ENCODE measurements at regions not wholly inside any gene's neighbourhood (a gene's known extent, or its start where the extent isn't known, plus 50 kb on each side); places are given as distances from the start of the nearest gene placed in this dataset.

DNA sequence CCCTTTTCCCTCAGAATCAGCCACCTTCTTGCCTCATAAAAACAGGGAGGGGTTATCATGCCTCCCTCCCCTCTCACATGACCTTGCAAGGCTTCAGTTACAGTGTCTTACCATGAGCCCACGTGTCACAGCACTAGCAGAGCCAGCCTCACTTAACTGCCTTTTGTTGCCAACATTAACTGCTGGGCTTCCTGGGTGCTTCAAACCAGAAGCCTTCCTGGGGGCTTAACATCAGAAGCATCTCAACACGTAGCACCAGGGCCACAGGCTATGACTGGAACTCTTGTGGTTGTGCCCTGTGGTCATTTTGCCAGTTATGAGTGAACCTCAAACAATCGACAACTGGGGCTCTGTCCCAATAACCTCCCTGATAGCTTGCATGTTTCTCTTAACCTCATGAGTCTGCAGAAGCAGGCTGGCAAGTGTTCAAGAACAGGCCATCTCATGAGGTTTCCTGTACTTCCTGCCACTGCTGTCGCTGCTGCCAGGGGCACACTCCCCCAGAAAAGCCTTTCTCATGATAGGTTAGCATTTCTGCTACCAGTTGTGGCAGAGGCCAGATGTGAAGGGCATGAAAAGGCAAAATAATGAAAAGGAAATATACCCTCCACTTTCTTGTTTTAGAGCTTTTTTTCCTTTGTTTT, 132.2 kb downstream of the GLUL start:
- DNase-seq (ENCODE audit: low read depth, low spot score) (no peak), ATAC-seq (peak; percentile 32; the same call in 1 of the 2 replicates)
- H3K27ac ChIP-seq (ENCODE audit: low read depth, low read length): no peak overlapping the region
- RAD21 ChIA-PET (ENCODE audit: low non-redundant PET in 1 of 2, low total read pairs in 2 of 2, uncharacterized antibody in 2 of 2, unreplicated experiment in 2 of 2): no interaction called here
- CTCF ChIA-PET: no interaction called here
- no peaks in the 10 kb centered on the region for H3K4me1 ChIP-seq (ENCODE audit: control insufficient read depth in 1 of 2, insufficient read depth in 2 of 2, low read length in 2 of 2)
- H3K9ac ChIP-seq (ENCODE audit: low read length): no peak overlapping the region
- intact Hi-C loops (cut with micrococcal nuclease): no loop called here
- H4K20me1 ChIP-seq (ENCODE audit: insufficient read depth): no peaks in the 10 kb centered on the region
- no peak overlapping the region for H2AFZ ChIP-seq (ENCODE audit: low read depth, low read length, poor library complexity, severe bottlenecking)
- TF ChIP-seq, protein P1, sequence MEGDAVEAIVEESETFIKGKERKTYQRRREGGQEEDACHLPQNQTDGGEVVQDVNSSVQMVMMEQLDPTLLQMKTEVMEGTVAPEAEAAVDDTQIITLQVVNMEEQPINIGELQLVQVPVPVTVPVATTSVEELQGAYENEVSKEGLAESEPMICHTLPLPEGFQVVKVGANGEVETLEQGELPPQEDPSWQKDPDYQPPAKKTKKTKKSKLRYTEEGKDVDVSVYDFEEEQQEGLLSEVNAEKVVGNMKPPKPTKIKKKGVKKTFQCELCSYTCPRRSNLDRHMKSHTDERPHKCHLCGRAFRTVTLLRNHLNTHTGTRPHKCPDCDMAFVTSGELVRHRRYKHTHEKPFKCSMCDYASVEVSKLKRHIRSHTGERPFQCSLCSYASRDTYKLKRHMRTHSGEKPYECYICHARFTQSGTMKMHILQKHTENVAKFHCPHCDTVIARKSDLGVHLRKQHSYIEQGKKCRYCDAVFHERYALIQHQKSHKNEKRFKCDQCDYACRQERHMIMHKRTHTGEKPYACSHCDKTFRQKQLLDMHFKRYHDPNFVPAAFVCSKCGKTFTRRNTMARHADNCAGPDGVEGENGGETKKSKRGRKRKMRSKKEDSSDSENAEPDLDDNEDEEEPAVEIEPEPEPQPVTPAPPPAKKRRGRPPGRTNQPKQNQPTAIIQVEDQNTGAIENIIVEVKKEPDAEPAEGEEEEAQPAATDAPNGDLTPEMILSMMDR (IDR thresholded peaks at IDR 0.05 in 2 of 3, conservative IDR thresholded peaks at IDR 0.05 in 1 of 3; ENCODE audit: borderline replicate concordance in 1 of 3, insufficient read depth in 1 of 3, low read depth in 2 of 3, low read length in 2 of 3): no peak
- no peak for TF ChIP-seq POLR2A (IDR thresholded peaks at IDR 0.05; ENCODE audit: borderline replicate concordance, extremely low read depth, insufficient read depth, insufficient read length)
- no peak for TF ChIP-seq EZH2 (IDR thresholded peaks at IDR 0.05)
- no peak for TF ChIP-seq EZH2phosphoT487 (IDR thresholded peaks at IDR 0.05; ENCODE audit: borderline replicate concordance)
- no peak for TF ChIP-seq FOSL1 (IDR thresholded peaks at IDR 0.05; ENCODE audit: low read depth)
- TF ChIP-seq SIN3A (IDR thresholded peaks at IDR 0.05; ENCODE audit: low read depth): no peak
- TF ChIP-seq, protein P2, sequence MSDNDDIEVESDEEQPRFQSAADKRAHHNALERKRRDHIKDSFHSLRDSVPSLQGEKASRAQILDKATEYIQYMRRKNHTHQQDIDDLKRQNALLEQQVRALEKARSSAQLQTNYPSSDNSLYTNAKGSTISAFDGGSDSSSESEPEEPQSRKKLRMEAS (IDR thresholded peaks at IDR 0.05): no peak
- TF ChIP-seq, protein P3, sequence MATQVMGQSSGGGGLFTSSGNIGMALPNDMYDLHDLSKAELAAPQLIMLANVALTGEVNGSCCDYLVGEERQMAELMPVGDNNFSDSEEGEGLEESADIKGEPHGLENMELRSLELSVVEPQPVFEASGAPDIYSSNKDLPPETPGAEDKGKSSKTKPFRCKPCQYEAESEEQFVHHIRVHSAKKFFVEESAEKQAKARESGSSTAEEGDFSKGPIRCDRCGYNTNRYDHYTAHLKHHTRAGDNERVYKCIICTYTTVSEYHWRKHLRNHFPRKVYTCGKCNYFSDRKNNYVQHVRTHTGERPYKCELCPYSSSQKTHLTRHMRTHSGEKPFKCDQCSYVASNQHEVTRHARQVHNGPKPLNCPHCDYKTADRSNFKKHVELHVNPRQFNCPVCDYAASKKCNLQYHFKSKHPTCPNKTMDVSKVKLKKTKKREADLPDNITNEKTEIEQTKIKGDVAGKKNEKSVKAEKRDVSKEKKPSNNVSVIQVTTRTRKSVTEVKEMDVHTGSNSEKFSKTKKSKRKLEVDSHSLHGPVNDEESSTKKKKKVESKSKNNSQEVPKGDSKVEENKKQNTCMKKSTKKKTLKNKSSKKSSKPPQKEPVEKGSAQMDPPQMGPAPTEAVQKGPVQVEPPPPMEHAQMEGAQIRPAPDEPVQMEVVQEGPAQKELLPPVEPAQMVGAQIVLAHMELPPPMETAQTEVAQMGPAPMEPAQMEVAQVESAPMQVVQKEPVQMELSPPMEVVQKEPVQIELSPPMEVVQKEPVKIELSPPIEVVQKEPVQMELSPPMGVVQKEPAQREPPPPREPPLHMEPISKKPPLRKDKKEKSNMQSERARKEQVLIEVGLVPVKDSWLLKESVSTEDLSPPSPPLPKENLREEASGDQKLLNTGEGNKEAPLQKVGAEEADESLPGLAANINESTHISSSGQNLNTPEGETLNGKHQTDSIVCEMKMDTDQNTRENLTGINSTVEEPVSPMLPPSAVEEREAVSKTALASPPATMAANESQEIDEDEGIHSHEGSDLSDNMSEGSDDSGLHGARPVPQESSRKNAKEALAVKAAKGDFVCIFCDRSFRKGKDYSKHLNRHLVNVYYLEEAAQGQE (IDR thresholded peaks at IDR 0.05; ENCODE audit: low read depth): no peak
- H3K36me3 ChIP-seq (ENCODE audit: control insufficient read depth in 1 of 2, insufficient read depth in 2 of 2, low read length in 2 of 2): no peaks in the 10 kb centered on the region
- H3K79me2 ChIP-seq (ENCODE audit: insufficient read depth, low read length): no peaks in the 10 kb centered on the region
- no TSS peak for BruUV-seq (replicated peaks)
- POLR2A ChIA-PET: no interaction called here
- no peak overlapping the region for H3K4me3 ChIP-seq (replicated peaks in 1 of 2; ENCODE audit: low read depth in 1 of 2, low read length in 2 of 2)
- no peaks in the 10 kb centered on the region for H3K27me3 ChIP-seq (ENCODE audit: insufficient read depth, low read length)
- no peak overlapping the region for H3K4me2 ChIP-seq (ENCODE audit: low read length)
- no peaks in the 10 kb centered on the region for H3K9me2 ChIP-seq (ENCODE audit: insufficient read depth)
- no peaks in the 10 kb centered on the region for H3K9me3 ChIP-seq (ENCODE audit: control insufficient read depth in 1 of 2, insufficient read depth in 1 of 2, low read depth in 1 of 2, low read length in 2 of 2)

All from HCT116 (cell line).